ENCODE measurements at regions not wholly inside any gene's neighbourhood (a gene's known extent, or its start where the extent isn't known, plus 50 kb on each side); places are given as distances from the start of the nearest gene placed in this dataset.

- TF ChIP-seq, protein P1, sequence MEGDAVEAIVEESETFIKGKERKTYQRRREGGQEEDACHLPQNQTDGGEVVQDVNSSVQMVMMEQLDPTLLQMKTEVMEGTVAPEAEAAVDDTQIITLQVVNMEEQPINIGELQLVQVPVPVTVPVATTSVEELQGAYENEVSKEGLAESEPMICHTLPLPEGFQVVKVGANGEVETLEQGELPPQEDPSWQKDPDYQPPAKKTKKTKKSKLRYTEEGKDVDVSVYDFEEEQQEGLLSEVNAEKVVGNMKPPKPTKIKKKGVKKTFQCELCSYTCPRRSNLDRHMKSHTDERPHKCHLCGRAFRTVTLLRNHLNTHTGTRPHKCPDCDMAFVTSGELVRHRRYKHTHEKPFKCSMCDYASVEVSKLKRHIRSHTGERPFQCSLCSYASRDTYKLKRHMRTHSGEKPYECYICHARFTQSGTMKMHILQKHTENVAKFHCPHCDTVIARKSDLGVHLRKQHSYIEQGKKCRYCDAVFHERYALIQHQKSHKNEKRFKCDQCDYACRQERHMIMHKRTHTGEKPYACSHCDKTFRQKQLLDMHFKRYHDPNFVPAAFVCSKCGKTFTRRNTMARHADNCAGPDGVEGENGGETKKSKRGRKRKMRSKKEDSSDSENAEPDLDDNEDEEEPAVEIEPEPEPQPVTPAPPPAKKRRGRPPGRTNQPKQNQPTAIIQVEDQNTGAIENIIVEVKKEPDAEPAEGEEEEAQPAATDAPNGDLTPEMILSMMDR (IDR thresholded peaks at IDR 0.05), result no peak
- TF ChIP-seq POLR2A (IDR thresholded peaks at IDR 0.05), result no peak
These were observed 132.5 kb upstream of the PRLR start for GRCh38 chr5:35362772-35363171.

Data from Peyer's patch (tissue), 4 donors.